ENCODE measurements at regions not wholly inside any gene's neighbourhood (a gene's known extent, or its start where the extent isn't known, plus 50 kb on each side); places are given as distances from the start of the nearest gene placed in this dataset.

GRCh38 chr2:226426292-226426736 is 373.3 kb downstream of the IRS1 start:
- TF ChIP-seq SUZ12 (IDR thresholded peaks at IDR 0.05; ENCODE audit: extremely low read depth, insufficient read depth, insufficient read length) (no peak), ZNF274 (IDR thresholded peaks at IDR 0.05; ENCODE audit: low read depth, low read length) (no peak), YY1 (IDR thresholded peaks at IDR 0.05; ENCODE audit: insufficient read depth, insufficient read length) (no peak)
